Gastroesophageal sphincter (tissue), 3 donors: ENCODE measurements at regions not wholly inside any gene's neighbourhood (a gene's known extent, or its start where the extent isn't known, plus 50 kb on each side); places are given as distances from the start of the nearest gene placed in this dataset.

Experiments
- EP300 ChIP-seq: sonication (generic); formaldehyde crosslinking; IDR thresholded peaks from one replicate; pipeline ENCODE4 v1.6.1; 2017; ENCODE audit warnings: antibody characterized with exemption, mild to moderate bottlenecking
- POLR2A ChIP-seq, 2 donors: fragments of 450-650 bp; IDR thresholded peaks; one replicate each; pipeline ENCODE4 v1.6.1; 2017; ENCODE audit warnings: antibody characterized with exemption in 2 of 2, mild to moderate bottlenecking in 2 of 2, moderate library complexity in 1 of 2
- POLR2AphosphoS5 ChIP-seq: sonication (generic); formaldehyde crosslinking; IDR thresholded peaks from one replicate; pipeline ENCODE4 v1.6.1; 2017; ENCODE audit warnings: antibody characterized with exemption
- TF ChIP-seq, protein P1 (sequence below), 4 experiments: fragments of 200-600 bp in 2 of 4; fragments of 450-650 bp in 2 of 4; sonication (generic) in 1 of 4; IDR thresholded peaks; one replicate each; pipeline ENCODE4 v1.5.1; 2017 to 2019; ENCODE audit warnings: antibody characterized with exemption in 4 of 4, mild to moderate bottlenecking in 2 of 4, moderate library complexity in 2 of 4

DNA sequence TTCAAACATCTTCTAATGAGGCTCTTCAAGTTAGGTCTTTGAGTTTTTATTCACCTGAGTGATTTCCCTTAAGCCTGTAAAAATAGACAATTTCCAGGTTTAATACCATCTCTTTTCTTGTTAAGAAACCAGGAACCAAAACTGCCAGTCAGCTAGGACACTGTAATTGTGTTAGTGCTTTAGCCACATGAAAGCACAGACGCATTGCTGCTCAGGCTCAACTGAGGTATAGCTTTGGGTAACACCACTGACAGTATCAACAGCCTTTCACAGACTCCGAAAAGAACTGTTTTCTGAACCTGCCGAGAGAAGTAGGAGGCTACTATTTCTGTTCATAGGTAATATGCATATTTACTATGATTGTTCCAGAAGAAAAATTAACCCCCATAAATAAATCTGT, 768.7 kb downstream of the ETS1 start:
- TF ChIP-seq EP300 = no peak
- TF ChIP-seq, protein P1, sequence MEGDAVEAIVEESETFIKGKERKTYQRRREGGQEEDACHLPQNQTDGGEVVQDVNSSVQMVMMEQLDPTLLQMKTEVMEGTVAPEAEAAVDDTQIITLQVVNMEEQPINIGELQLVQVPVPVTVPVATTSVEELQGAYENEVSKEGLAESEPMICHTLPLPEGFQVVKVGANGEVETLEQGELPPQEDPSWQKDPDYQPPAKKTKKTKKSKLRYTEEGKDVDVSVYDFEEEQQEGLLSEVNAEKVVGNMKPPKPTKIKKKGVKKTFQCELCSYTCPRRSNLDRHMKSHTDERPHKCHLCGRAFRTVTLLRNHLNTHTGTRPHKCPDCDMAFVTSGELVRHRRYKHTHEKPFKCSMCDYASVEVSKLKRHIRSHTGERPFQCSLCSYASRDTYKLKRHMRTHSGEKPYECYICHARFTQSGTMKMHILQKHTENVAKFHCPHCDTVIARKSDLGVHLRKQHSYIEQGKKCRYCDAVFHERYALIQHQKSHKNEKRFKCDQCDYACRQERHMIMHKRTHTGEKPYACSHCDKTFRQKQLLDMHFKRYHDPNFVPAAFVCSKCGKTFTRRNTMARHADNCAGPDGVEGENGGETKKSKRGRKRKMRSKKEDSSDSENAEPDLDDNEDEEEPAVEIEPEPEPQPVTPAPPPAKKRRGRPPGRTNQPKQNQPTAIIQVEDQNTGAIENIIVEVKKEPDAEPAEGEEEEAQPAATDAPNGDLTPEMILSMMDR (IDR thresholded peaks at IDR 0.05) = no peak
- TF ChIP-seq POLR2AphosphoS5 = no peak
- no peak for TF ChIP-seq POLR2A (IDR thresholded peaks at IDR 0.05)
